PC-3 (cell line): ENCODE measurements at regions not wholly inside any gene's neighbourhood (a gene's known extent, or its start where the extent isn't known, plus 50 kb on each side); places are given as distances from the start of the nearest gene placed in this dataset.

Experiments used
- ATAC-seq: fragments of 200-7000 bp; cut with Tn5 transposase; 2 replicates; pipeline ENCODE4 v1.9.1; 2020; ENCODE audit warnings: mild to moderate bottlenecking, moderate library complexity
- BruUV-seq: library from RNA; stranded (reverse); fragments of 400-500 nt; replicated peaks from 2 replicates; lab custom pipeline; 2021; lab: Mats Ljungman, UMichigan
- CTCF ChIA-PET: fragments of 300-600 bp; sonication (Branson Sonifier 250); formaldehyde crosslinking; loops from one replicate; lab custom pipeline; 2022; ENCODE audit warnings: antibody characterized with exemption; lab: Charles Lee
- POLR2A ChIA-PET: fragments of 300-600 bp; sonication (Branson Sonifier 250); formaldehyde crosslinking; loops from one replicate; lab custom pipeline; 2022; ENCODE audit warnings: antibody characterized with exemption; ENCODE audit not compliant: unreplicated experiment; lab: Charles Lee
- DNase-seq: peaks from one replicate; pipeline ENCODE4 v3.0.0-alpha.2; 2015
- H2AFZ ChIP-seq: fragments of 300-600 bp; sonication (generic); 2 replicates; pipeline ENCODE4 v1.6.0; 2016; ENCODE audit warnings: antibody characterized with exemption, low read length
- H3F3A ChIP-seq: fragments of 300-600 bp; sonication (generic); one replicate; pipeline ENCODE4 v1.6.0; 2017; ENCODE audit warnings: antibody characterized with exemption, low read length, control low read depth, mild to moderate bottlenecking; ENCODE audit not compliant: unreplicated experiment
- H3K27ac ChIP-seq: fragments of 300-600 bp; sonication (generic); 2 replicates; pipeline ENCODE4 v1.5.1; 2016; ENCODE audit warnings: mild to moderate bottlenecking, low read length
- H3K27me3 ChIP-seq: fragments of 300-600 bp; sonication (generic); 2 replicates; pipeline ENCODE4 v1.6.1; 2016; ENCODE audit warnings: low read length, mixed read lengths
- H3K36me3 ChIP-seq: fragments of 300-600 bp; sonication (generic); 2 replicates; pipeline ENCODE4 v1.6.1; 2016; ENCODE audit warnings: low read depth, mixed run types, low read length, mixed read lengths
- H3K4me1 ChIP-seq: fragments of 300-600 bp; sonication (generic); 2 replicates; pipeline ENCODE4 v1.5.1; 2016; ENCODE audit warnings: low read length; ENCODE audit not compliant: insufficient read depth
- H3K4me2 ChIP-seq: fragments of 300-600 bp; sonication (generic); 2 replicates; pipeline ENCODE4 v1.6.0; 2016; ENCODE audit warnings: low read length
- H3K4me3 ChIP-seq: fragments of 300-600 bp; sonication (generic); 2 replicates; pipeline ENCODE4 v1.5.1; 2016; ENCODE audit warnings: mild to moderate bottlenecking, low read length, mixed read lengths
- H3K79me2 ChIP-seq: fragments of 300-600 bp; sonication (generic); 2 replicates; pipeline ENCODE4 v1.6.1; 2017; ENCODE audit warnings: low read length, mixed read lengths
- H3K9ac ChIP-seq: fragments of 300-600 bp; sonication (generic); 2 replicates; pipeline ENCODE4 v1.6.0; 2016; ENCODE audit warnings: mild to moderate bottlenecking, low read length
- H3K9me2 ChIP-seq: fragments of 300-600 bp; sonication (generic); replicated peaks from 2 replicates; pipeline ENCODE4 v1.6.1; 2016; ENCODE audit warnings: mixed run types, low read length, mixed read lengths
- H3K9me3 ChIP-seq: fragments of 300-600 bp; sonication (generic); 2 replicates; pipeline ENCODE4 v1.6.1; 2016; ENCODE audit warnings: low read length, mixed read lengths
- H4K20me1 ChIP-seq: fragments of 300-600 bp; sonication (generic); 2 replicates; pipeline ENCODE4 v1.6.1; 2016; ENCODE audit warnings: low read length, mixed read lengths
- EZH2 ChIP-seq: fragments of 300-600 bp; sonication (generic); IDR thresholded peaks from one replicate; pipeline ENCODE4 v1.6.1; 2017; ENCODE audit warnings: antibody characterized with exemption, mild to moderate bottlenecking, low read length; ENCODE audit not compliant: unreplicated experiment
- EZH2phosphoT487 ChIP-seq: fragments of 300-600 bp; sonication (generic); IDR thresholded peaks from 2 replicates; pipeline ENCODE4 v1.6.1; 2018; ENCODE audit warnings: mild to moderate bottlenecking, antibody characterized with exemption, low read length, borderline replicate concordance
- intact Hi-C: fragments of 100-400 bp; cut with micrococcal nuclease; formaldehyde crosslinking; loops from 2 replicates; pipeline ENCODE4 v1.9.0; 2023
- TF ChIP-seq, protein P1 (sequence below): fragments of 300-600 bp; sonication (generic); conservative IDR thresholded peaks from 2 replicates; pipeline ENCODE4 v1.5.1; 2017; ENCODE audit warnings: antibody characterized with exemption, low read depth, mild to moderate bottlenecking, low read length

DNA sequence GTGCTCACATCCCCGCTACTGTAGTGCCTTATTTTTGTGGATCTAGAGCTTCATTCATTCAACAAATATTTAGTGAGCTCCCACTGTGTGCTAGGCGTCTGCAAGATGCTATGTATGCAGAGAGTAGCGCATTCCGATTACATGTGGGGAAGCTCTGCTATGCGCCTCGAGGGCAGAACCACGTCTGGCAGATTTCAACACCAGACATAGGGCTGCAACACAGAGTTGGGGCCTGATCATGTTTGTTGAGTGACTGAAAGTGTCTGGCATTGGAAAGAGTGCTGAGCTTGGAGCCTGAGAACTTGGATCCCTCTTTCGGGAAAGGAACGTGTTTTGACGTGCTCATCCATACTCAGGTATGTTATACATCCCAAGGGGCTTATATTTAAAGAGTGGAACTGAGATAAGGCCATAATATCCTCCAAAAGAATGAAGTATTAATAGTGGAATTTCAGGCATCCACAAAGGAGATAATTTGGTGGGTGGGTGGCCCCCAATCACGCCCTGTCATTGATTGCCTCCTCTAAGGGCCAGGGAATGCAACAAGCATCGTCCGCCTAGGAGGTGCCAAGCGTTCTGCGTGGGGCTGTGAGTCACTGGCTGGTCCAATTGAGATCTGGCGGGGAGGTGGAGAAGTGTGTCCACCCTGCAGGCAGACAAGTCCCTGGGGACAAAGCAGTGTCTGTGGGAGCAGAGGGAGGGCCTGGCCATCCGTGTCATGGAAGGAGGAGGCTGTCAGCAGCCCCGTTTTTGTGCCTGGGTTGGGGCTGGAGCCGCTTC lies 62.8 kb upstream of the ZBTB40 start:
- Histone ChIP-seq H2AFZ (no peak overlapping the region), H3K27ac (no peak overlapping the region), H3K79me2 (no peaks in the 10 kb centered on the region), H3K9ac (no peak overlapping the region), H3K27me3 (0 out of 2 replicates have a peak, but pooled peaks cover 6% of the 10 kb centered on the region), H3K9me2 (no peaks in the 10 kb centered on the region), H3K4me3 (no peak overlapping the region), H3K4me1 (no peaks in the 10 kb centered on the region; the same call in 1 of the 2 replicates), H3K36me3 (no peaks in the 10 kb centered on the region), H4K20me1 (no peaks in the 10 kb centered on the region), H3K9me3 (no peaks in the 10 kb centered on the region), H3K4me2 (no peak overlapping the region), H3F3A (no peaks in the 10 kb centered on the region)
- no TSS peak for BruUV-seq
- ATAC-seq (no peak), DNase-seq (peak; percentile 22)
- ChIA-PET POLR2A (no interaction called here), CTCF (no interaction called here)
- intact Hi-C loops = no loop called here
- TF ChIP-seq, protein P1, sequence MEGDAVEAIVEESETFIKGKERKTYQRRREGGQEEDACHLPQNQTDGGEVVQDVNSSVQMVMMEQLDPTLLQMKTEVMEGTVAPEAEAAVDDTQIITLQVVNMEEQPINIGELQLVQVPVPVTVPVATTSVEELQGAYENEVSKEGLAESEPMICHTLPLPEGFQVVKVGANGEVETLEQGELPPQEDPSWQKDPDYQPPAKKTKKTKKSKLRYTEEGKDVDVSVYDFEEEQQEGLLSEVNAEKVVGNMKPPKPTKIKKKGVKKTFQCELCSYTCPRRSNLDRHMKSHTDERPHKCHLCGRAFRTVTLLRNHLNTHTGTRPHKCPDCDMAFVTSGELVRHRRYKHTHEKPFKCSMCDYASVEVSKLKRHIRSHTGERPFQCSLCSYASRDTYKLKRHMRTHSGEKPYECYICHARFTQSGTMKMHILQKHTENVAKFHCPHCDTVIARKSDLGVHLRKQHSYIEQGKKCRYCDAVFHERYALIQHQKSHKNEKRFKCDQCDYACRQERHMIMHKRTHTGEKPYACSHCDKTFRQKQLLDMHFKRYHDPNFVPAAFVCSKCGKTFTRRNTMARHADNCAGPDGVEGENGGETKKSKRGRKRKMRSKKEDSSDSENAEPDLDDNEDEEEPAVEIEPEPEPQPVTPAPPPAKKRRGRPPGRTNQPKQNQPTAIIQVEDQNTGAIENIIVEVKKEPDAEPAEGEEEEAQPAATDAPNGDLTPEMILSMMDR = no peak
- TF ChIP-seq EZH2phosphoT487 (no peak), EZH2 (no peak)

DNA sequence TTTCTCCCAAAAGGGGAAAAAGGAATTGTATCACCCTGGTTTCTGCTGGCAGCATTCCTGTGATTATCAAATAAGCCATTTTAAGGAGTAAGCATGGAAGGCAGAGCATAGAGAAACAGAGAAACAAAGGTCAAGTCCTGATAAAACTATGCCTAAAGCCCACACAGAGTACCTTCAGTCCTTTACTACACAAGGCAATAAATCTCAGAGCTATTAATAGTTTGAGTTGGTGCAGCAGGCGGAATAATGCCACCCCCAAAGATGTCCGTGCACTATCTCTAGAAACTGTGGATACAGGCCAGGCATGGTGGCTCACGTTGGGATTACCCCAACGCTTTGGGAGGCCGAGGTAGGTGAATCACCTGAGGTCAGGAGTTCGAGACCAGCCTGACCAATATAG lies 58.1 kb upstream of the ZBTB40 start:
- ChIA-PET CTCF (no interaction called here), POLR2A (no interaction called here)
- Histone ChIP-seq H3K79me2 (no peaks in the 10 kb centered on the region), H3K27ac (no peak overlapping the region), H3K9ac (no peak overlapping the region), H3K36me3 (no peaks in the 10 kb centered on the region), H3F3A (no peaks in the 10 kb centered on the region), H4K20me1 (no peaks in the 10 kb centered on the region), H3K27me3 (0 out of 2 replicates have a peak, but pooled peaks cover 12% of the 10 kb centered on the region), H3K4me3 (no peak overlapping the region), H3K9me3 (no peaks in the 10 kb centered on the region), H3K4me2 (no peak overlapping the region), H3K9me2 (no peaks in the 10 kb centered on the region), H2AFZ (no peak overlapping the region), H3K4me1 (no peaks in the 10 kb centered on the region)
- no peak for TF ChIP-seq EZH2
- TF ChIP-seq EZH2phosphoT487 = no peak
- TF ChIP-seq, protein P1 = no peak
- BruUV-seq = no TSS peak
- no peak for ATAC-seq
- intact Hi-C loops = no loop called here
- DNase-seq = no peak
